ENCODE measurements at regions not wholly inside any gene's neighbourhood (a gene's known extent, or its start where the extent isn't known, plus 50 kb on each side); places are given as distances from the start of the nearest gene placed in this dataset.

GRCh38 chr4:111405989-111406388, 739.3 kb upstream of the FAM241A start:
- ATAC-seq, result no peak
- Histone ChIP-seq H3K27ac (no peak overlapping the region), H3K4me3 (no peak overlapping the region), H3K36me3 (replicated peaks in 1 of 2; ENCODE audit: insufficient read depth in 1 of 2, low read depth in 2 of 2) (no peaks in the 10 kb centered on the region), H3K4me1 (no peaks in the 10 kb centered on the region), H3K27me3 (no peaks in the 10 kb centered on the region), H3K9me3 (no peaks in the 10 kb centered on the region)
- intact Hi-C loops (cut with DNase I), result no loop called here
- DNase-seq, result no peak
- WGBS, 2 donors, result 65 to 67% methylated on average over 5 of the region's 5 CpGs
- no peak for TF ChIP-seq CTCF (IDR thresholded peaks at IDR 0.05)
- no peak for TF ChIP-seq POLR2A (IDR thresholded peaks at IDR 0.05)

GRCh38 chr4:111410571-111410970, 734.7 kb upstream of the FAM241A start:
- H3K4me1 ChIP-seq, result no peaks in the 10 kb centered on the region
- H3K9me3 ChIP-seq, result no peaks in the 10 kb centered on the region
- no peaks in the 10 kb centered on the region for H3K27me3 ChIP-seq
- no peaks in the 10 kb centered on the region for H3K36me3 ChIP-seq (replicated peaks in 1 of 2; ENCODE audit: insufficient read depth in 1 of 2, low read depth in 2 of 2)
- TF ChIP-seq CTCF (IDR thresholded peaks at IDR 0.05) (no peak), POLR2A (IDR thresholded peaks at IDR 0.05) (no peak)
- H3K4me3 ChIP-seq, result no peak overlapping the region
- no peak overlapping the region for H3K27ac ChIP-seq
- DNase-seq, result no peak
- ATAC-seq, result no peak
- intact Hi-C loops (cut with DNase I), result no loop called here

- DNase-seq (no peak), ATAC-seq (no peak)
- TF ChIP-seq POLR2A (IDR thresholded peaks at IDR 0.05), result no peak
- TF ChIP-seq CTCF (IDR thresholded peaks at IDR 0.05), result no peak
- intact Hi-C loops (cut with DNase I), result no loop called here
- no peak overlapping the region for H3K27ac ChIP-seq
- no peaks in the 10 kb centered on the region for H3K9me3 ChIP-seq
- no peaks in the 10 kb centered on the region for H3K4me1 ChIP-seq
- H3K4me3 ChIP-seq, result no peak overlapping the region
- H3K36me3 ChIP-seq (replicated peaks in 1 of 2; ENCODE audit: insufficient read depth in 1 of 2, low read depth in 2 of 2), result no peaks in the 10 kb centered on the region
- H3K27me3 ChIP-seq, result no peaks in the 10 kb centered on the region
Observed at GRCh38 chr4:111417521-111417920, 727.7 kb upstream of the FAM241A start.

- Histone ChIP-seq H3K27me3 (no peaks in the 10 kb centered on the region), H3K9me3 (no peaks in the 10 kb centered on the region), H3K4me3 (no peak overlapping the region), H3K27ac (no peak overlapping the region), H3K36me3 (replicated peaks in 1 of 2; ENCODE audit: insufficient read depth in 1 of 2, low read depth in 2 of 2) (no peaks in the 10 kb centered on the region), H3K4me1 (no peaks in the 10 kb centered on the region)
- intact Hi-C loops (cut with DNase I), result no loop called here
- TF ChIP-seq CTCF (IDR thresholded peaks at IDR 0.05) (no peak), POLR2A (IDR thresholded peaks at IDR 0.05) (no peak)
- WGBS, 2 donors, result 56 to 61% methylated on average over 2 of the region's 2 CpGs
- no peak for ATAC-seq
- no peak for DNase-seq
Observed at GRCh38 chr4:111433441-111433840, 711.8 kb upstream of the FAM241A start.

GRCh38 chr4:111434586-111434985, 710.7 kb upstream of the FAM241A start:
- TF ChIP-seq CTCF (IDR thresholded peaks at IDR 0.05) (no peak), POLR2A (IDR thresholded peaks at IDR 0.05) (no peak)
- ATAC-seq, result no peak
- Histone ChIP-seq H3K4me3 (no peak overlapping the region), H3K36me3 (replicated peaks in 1 of 2; ENCODE audit: insufficient read depth in 1 of 2, low read depth in 2 of 2) (no peaks in the 10 kb centered on the region), H3K9me3 (no peaks in the 10 kb centered on the region), H3K27me3 (no peaks in the 10 kb centered on the region), H3K27ac (no peak overlapping the region), H3K4me1 (no peaks in the 10 kb centered on the region)
- 63 to 67% methylated on average over 7 of the region's 7 CpGs for WGBS, 2 donors
- intact Hi-C loops (cut with DNase I), result no loop called here
- no peak for DNase-seq
